ENCODE measurements at regions not wholly inside any gene's neighbourhood (a gene's known extent, or its start where the extent isn't known, plus 50 kb on each side); places are given as distances from the start of the nearest gene placed in this dataset.

DNA sequence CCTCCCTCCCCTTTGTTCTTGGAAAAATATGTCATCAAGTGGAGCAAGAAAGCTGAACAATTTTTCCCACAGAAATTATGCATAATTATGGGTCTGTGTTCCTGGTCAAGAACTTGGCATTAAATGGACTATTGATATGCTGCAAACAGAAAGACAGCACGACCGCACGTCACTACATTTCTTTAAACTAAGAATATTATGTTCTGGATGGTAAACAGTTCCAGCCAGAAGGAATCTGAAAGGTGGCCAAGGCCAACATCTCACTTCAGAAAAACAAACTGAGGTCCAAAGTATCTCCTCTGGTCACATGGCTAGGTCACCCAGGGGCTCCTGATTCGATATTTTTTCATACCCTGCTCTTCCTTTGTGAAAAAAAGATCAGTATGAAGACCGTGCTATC, 173.3 kb upstream of the GAS1 start:
- no peaks in the 10 kb centered on the region for H3K36me3 ChIP-seq (ENCODE audit: control insufficient read depth, low read length)
- H3K27ac ChIP-seq (ENCODE audit: low read depth, low read length) = no peak overlapping the region
- no peaks in the 10 kb centered on the region; the same call in 1 of the 2 replicates for H3K9me2 ChIP-seq (replicated peaks; ENCODE audit: control insufficient read depth, low read length)
- no peaks in the 10 kb centered on the region for H3K79me2 ChIP-seq (ENCODE audit: control insufficient read depth, low read length)
- no peaks in the 10 kb centered on the region for H3F3A ChIP-seq (ENCODE audit: control insufficient read depth, insufficient read depth)
- H3K27me3 ChIP-seq (ENCODE audit: control insufficient read depth, low read length) = no peaks in the 10 kb centered on the region
- no peaks in the 10 kb centered on the region for H4K20me1 ChIP-seq (ENCODE audit: control insufficient read depth, insufficient read depth, low read depth, low read length)
- H3K4me3 ChIP-seq (ENCODE audit: low read length) = no peak overlapping the region
- TF ChIP-seq, protein P1, sequence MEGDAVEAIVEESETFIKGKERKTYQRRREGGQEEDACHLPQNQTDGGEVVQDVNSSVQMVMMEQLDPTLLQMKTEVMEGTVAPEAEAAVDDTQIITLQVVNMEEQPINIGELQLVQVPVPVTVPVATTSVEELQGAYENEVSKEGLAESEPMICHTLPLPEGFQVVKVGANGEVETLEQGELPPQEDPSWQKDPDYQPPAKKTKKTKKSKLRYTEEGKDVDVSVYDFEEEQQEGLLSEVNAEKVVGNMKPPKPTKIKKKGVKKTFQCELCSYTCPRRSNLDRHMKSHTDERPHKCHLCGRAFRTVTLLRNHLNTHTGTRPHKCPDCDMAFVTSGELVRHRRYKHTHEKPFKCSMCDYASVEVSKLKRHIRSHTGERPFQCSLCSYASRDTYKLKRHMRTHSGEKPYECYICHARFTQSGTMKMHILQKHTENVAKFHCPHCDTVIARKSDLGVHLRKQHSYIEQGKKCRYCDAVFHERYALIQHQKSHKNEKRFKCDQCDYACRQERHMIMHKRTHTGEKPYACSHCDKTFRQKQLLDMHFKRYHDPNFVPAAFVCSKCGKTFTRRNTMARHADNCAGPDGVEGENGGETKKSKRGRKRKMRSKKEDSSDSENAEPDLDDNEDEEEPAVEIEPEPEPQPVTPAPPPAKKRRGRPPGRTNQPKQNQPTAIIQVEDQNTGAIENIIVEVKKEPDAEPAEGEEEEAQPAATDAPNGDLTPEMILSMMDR (IDR thresholded peaks at IDR 0.05; ENCODE audit: low read depth, low read length, poor library complexity, severe bottlenecking) = no peak
- TF ChIP-seq EZH2phosphoT487 (IDR thresholded peaks at IDR 0.05; ENCODE audit: borderline replicate concordance, low read length) = no peak
- no peaks in the 10 kb centered on the region for H3K4me1 ChIP-seq (ENCODE audit: control insufficient read depth, low read length)
- no peak overlapping the region for H3K4me2 ChIP-seq (ENCODE audit: low read length)
- no peaks in the 10 kb centered on the region for H3K9me3 ChIP-seq (ENCODE audit: control insufficient read depth, insufficient read depth, low read length)

DNA sequence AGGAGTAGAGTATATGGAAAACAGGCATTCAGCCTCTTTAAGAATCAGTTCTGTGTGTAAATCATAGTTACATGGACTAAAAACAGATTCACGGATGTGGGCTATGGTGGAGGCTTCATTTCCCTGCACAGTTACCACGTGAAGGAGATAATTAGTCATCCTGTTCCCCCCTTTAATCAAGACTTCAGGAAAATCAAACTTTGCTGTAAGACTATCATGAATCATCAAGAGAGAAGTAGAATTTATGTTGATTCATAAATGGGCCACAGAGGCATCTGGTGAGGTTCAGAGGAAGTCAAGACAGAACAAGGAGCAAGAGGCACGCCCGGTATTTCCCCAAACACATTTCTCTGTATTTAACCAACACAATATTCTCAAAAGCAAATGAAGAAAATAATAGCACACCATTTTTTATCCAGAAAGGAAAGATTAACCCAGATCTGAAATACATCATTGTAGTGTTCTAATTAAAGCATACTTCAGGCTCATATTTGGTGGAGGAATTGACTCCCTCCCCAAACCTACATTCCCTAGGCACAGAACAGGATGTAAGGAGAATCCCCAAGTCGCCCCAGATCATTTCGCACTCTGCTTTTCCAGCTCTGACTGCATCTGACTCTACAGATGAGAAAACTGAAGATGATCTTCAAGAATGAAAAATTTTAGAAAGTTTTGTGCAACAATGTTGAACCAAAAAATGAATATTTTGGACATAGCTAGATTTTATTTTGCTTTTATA, 175.8 kb upstream of the GAS1 start:
- Histone ChIP-seq H3K27me3 (ENCODE audit: control insufficient read depth, low read length) (no peaks in the 10 kb centered on the region), H4K20me1 (ENCODE audit: control insufficient read depth, insufficient read depth, low read depth, low read length) (no peaks in the 10 kb centered on the region), H3K27ac (ENCODE audit: low read depth, low read length) (no peak overlapping the region), H3K4me1 (ENCODE audit: control insufficient read depth, low read length) (no peaks in the 10 kb centered on the region), H3K79me2 (ENCODE audit: control insufficient read depth, low read length) (no peaks in the 10 kb centered on the region), H3F3A (ENCODE audit: control insufficient read depth, insufficient read depth) (no peaks in the 10 kb centered on the region), H3K9me2 (replicated peaks; ENCODE audit: control insufficient read depth, low read length) (no peaks in the 10 kb centered on the region; the same call in 1 of the 2 replicates), H3K4me2 (ENCODE audit: low read length) (no peak overlapping the region), H3K36me3 (ENCODE audit: control insufficient read depth, low read length) (no peaks in the 10 kb centered on the region), H3K4me3 (ENCODE audit: low read length) (no peak overlapping the region), H3K9me3 (ENCODE audit: control insufficient read depth, insufficient read depth, low read length) (no peaks in the 10 kb centered on the region)
- TF ChIP-seq, protein P1 (IDR thresholded peaks at IDR 0.05; ENCODE audit: low read depth, low read length, poor library complexity, severe bottlenecking) = no peak
- TF ChIP-seq EZH2phosphoT487 (IDR thresholded peaks at IDR 0.05; ENCODE audit: borderline replicate concordance, low read length) = no peak

DNA sequence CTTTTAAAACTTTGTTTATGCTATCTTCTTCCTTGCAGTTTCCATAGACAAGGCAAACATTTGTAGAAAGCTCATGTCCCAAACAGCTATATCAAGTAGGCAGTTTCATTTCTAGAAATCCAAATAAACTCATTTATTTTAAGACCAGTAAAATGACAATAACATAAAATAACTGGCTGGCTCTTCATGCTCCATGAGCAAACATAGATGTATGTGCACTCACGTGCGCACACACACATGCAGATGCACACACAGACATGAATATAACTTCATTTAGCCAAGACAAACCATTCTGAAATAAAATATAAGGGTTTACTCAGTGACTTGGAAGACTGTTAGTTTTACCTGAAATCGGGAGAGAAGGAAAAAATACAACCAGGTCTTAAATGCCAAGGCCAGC, 176.5 kb upstream of the GAS1 start:
- Histone ChIP-seq H3K79me2 (ENCODE audit: control insufficient read depth, low read length) (no peaks in the 10 kb centered on the region), H4K20me1 (ENCODE audit: control insufficient read depth, insufficient read depth, low read depth, low read length) (no peaks in the 10 kb centered on the region), H3F3A (ENCODE audit: control insufficient read depth, insufficient read depth) (no peaks in the 10 kb centered on the region), H3K4me3 (ENCODE audit: low read length) (no peak overlapping the region), H3K9me2 (replicated peaks; ENCODE audit: control insufficient read depth, low read length) (no peaks in the 10 kb centered on the region; the same call in 1 of the 2 replicates), H3K4me1 (ENCODE audit: control insufficient read depth, low read length) (no peaks in the 10 kb centered on the region), H3K27me3 (ENCODE audit: control insufficient read depth, low read length) (no peaks in the 10 kb centered on the region), H3K36me3 (ENCODE audit: control insufficient read depth, low read length) (no peaks in the 10 kb centered on the region), H3K9me3 (ENCODE audit: control insufficient read depth, insufficient read depth, low read length) (no peaks in the 10 kb centered on the region), H3K4me2 (ENCODE audit: low read length) (no peak overlapping the region), H3K27ac (ENCODE audit: low read depth, low read length) (no peak overlapping the region)
- no peak for TF ChIP-seq EZH2phosphoT487 (IDR thresholded peaks at IDR 0.05; ENCODE audit: borderline replicate concordance, low read length)
- TF ChIP-seq, protein P1 (IDR thresholded peaks at IDR 0.05; ENCODE audit: low read depth, low read length, poor library complexity, severe bottlenecking) = no peak

Measured in DOHH2 (cell line).